Activated CD8-positive, alpha-beta memory T cell treated with anti-CD3 and anti-CD28 coated beads, Interleukin-2, amount 50 U/mL, for 24 hours (primary cell): ENCODE measurements at regions not wholly inside any gene's neighbourhood (a gene's known extent, or its start where the extent isn't known, plus 50 kb on each side); places are given as distances from the start of the nearest gene placed in this dataset.
"Not testable (repeated sequence)": the region's sequence is repeated elsewhere in the genome, so short reads cannot be mapped to it uniquely, and the experiment has no call there.

Source experiments
- DNase-seq: peaks from one replicate; pipeline ENCODE4 v3.0.0-alpha.2; 2020; ENCODE audit errors: extremely low read depth

DNA sequence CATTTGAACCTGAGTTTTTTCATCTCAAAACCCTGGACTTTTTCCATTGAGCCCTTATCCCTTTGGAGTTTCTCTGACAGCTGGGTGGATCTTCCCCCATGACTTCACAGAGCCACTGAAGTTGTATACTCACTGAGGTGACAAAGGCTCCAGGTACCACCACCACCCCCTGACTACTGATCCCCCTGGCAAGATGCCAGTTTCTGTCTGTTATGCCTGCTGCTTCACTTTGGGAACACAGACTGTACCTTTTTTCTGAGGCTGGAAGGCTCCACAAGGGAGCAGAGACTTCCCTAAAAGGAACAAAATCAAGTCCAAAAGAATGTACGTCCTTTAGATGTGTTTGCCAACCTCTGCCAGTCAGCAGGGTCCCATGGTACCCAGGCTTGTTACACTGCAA lies 160.3 kb upstream of the JADE1 start:
- no peak for DNase-seq

DNA sequence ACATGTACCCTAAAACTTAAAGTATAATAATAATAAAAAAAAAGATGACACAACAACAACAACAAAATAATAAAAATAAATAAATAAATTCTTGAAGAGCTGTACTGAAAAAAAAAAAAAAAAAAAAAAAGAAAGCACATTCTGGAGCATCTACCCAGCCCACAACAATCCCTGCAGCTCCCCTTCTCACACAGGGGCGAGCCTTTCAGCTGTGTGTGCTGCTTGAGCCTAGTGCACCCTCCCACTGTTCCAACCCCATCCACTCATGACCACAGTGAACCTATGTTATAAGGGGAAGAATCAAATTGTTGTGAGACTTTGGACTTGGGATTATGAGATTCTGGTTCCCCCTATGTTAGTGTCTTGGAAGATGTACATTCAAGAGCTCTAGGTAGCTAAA lies 161.5 kb upstream of the JADE1 start:
- no peak for DNase-seq

DNA sequence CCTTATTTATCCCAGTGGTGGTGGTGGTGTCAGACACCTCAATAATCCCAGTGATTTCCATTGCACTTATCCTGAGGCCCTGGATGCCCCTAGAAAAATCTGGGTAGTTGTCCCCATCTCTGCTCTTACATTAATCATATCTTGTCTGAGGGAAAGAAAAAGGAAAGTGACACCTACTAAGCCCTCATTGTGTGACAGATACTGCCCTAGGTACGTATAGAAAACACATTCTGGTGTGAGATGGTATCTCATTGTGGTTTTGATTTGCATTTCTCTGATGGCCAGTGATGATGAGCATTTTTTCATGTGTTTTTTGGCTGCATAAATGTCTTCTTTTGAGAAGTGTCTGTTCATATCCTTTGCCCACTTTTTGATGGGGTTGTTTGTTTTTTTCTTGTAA lies 162.6 kb upstream of the JADE1 start:
- not testable (repeated sequence) for DNase-seq

DNA sequence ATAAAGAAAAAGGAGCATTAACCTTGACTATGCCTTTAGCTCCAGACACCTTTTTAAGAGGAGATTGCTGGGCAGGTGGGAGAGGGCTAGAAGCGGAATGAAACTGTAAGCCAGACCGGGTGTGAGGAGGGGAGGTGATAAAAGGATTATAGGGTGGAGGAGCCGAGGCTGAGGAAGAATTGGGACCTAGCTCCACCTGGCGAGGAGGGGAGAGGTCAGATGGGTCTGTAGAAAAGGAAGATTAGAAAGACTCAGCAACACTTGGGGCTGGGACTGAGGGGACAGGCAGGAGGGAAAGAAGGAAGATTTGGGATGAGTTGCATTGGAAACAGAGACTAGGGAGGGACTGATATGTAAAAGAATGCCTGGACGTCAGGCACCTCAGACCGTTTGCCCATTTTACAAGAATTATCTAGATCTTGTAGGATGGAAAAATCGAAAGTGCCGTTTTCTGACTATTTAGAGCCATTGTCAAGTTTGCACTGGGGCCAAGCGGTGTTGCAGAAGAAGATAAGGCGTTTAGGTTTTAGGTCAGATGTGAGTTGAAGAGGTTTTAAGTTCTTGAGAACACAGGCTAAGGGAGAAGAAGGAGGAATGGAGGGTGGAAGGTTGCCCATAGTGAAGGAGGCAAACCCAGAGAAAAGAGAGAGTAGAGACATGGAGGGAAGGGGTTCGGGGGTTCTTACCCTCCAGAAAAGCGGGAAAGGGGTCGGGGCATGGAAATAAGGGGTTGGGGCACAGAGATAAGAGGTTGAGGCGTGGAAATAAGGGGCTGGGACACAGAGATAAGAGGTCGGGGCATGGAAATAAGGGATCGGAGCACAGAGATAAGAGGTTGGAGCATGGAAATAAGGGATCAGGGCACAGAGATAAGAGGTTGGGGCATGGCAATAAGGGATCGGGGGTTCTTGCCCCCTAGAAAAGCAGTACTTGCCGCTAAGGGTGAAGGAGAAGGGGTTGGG lies 164.5 kb upstream of the JADE1 start:
- DNase-seq = not testable (repeated sequence)

DNA sequence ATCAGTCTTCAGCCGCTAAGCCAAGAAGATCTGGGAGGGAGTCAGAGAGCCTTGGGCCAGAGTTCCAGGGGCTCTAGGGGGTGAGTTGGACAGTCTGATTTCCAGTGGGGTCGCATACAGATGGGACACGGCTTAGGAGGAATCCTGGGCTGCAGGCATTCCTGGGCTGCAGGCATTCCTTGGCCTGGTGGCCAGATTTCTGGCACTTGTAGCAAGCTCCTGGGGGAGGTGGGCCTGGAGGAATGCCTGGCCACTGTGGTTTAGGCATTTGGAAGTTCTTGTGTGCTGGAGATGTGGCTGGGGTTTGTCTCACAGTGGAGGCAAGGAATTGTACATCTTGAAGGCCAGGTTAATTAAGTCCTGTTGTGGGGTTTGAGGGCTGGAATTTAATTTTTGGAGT lies 165.4 kb upstream of the JADE1 start:
- DNase-seq = not testable (repeated sequence)

DNA sequence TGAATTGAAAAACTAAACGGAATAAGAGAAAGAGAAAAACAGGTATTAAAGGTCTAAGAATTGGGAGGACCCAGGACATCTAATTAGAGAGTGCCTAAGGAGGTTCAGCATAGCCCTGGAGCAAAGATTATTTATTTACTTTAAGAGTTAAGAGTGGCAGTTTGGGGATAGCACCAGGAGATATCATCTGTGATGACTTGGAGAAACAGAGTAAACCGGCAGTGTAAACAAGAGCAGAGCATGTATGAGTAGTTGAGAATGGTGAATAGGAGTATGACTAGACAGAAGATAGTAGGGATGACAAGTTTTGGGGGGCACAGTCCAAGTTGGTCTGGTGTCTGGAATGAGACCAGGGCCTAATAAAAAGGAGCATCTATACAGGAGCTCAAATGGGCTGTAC lies 167.9 kb upstream of the JADE1 start:
- not testable (repeated sequence) for DNase-seq

DNA sequence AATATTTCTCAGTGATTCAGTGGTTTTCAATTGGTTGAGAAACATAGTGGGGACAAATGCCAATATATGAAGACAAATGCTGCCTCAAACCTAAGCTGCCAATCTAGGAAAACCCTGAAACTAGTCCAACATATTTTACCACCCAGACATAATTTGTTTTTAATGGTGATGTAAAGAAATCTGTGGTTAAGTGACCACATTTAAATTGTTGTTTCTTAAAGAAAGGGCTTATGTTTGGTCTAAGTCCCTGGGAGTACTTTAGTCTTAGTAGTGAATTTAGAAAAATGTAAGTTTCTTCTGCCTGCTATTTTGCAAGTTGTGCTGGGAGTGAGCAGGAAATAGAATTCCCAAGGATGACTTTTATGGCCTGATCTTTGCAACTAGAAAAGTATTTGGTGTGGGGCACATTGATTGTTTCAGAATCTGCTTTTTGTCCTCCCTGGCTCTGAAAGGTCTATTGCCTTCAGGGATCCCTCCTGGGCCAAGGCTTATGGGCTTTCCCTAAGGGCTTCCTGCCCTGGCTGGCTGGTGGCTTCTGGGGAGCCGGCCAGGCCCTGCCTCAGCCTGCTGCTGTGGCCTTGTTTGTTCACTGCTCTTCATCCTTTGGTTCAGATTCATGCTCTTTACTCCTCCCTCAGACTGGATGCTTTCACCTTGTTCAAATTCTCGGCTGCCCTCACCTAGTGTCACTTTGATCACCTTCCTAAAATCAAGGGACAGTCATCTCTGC lies 169.8 kb upstream of the JADE1 start:
- DNase-seq = no peak

DNA sequence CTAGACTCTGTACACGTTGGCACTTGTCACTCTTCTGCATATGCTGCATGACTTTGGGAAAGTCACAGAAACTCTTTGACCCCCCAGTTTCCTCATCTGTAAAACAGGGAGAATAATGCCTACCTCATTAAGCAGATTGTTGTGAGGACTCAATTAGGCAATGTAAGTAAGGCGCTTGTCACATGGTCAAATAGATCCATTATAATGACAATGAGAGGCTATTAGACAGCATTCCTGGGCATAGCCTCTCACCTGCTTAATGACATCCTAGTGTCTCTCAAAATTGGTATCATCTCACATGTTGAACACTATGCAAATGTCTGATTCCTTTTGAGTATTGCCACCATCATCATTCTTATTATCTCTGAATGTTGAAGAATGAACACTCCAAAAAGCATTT lies 172.6 kb upstream of the JADE1 start:
- no peak for DNase-seq

DNA sequence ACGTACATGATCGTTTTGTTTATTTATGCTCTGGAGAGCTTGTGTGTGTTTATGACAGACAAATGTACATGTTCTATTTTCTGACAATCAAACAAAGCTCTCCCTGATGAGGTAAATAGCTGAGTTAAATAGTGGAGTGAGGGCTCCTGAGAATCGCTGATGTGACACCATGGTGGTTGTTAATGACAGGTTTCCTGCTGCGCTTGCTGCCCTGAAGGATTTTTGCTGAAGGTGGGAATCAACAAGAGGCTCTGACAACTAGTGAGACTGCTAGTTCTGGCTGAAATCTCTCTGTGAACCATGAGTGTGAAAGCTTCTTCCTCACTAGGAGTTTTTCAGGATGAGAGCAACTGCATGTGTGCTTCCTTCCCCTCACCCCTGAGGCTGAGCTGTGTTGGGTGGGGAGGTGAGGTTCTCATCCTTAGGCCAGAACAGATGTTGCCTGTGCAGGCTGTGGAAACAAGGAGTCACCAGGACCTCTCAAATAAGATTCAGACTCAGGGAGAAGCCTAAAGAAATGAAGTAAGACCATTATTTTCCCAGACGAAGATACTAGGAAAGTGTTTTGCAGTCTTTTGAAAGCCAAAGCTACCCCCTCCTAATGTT lies 173.4 kb upstream of the JADE1 start:
- DNase-seq = no peak

DNA sequence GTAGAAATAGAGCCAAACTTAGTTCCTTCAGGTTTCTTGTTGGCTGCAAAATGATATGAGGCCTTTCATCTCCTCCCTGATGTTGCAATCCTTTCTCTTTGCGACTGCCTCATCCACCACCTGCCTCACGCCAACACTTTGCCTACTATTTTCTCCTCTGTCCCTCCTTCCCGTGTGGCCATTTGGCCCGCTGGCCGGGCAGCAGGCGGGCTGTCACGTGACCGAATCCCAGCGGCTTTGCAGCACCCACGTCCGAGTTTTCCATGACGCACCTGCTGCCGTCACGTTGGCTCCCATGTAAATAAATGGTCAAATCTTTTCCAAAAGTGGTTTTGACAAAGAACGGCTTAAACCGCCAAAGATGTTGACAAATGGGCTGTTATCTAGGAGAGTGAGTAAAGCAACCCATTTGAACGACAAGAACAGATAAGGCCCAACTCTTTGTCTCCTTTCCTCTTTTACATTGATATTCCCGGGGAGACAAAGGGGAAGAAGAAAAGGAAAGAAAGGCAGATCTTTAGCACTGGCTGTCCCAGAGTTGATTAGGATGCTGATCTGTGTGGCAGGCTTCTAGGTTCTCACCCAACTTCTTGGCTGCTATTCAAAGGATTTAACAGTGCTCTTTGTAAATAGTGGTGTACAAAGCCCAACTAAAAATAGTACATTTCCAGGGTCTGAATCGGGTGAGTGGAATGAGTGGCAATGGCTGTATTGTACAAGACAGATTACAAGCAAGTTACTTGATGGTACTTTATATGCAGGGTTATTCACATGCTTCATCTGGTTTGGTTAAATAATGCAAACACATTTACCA lies 174.2 kb upstream of the JADE1 start:
- no peak for DNase-seq

DNA sequence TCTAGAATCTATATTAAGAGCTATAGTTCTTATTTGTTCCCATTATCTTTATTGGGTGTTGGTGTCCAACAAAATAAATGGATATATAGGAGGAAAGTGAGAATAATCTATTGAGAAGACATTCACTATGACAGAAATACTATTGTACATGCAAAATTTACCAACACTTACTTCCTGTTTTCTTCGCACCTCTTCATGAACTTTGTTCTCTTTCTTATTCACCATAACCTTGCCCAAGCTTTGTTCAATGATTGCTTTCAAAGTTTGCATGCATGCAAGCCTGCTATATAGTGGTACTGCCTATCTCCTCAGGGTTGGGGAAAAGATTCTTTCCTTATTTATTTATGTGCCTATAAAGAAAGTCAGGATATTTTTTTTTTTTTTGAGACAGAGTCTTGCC lies 176.4 kb upstream of the JADE1 start:
- DNase-seq = no peak

DNA sequence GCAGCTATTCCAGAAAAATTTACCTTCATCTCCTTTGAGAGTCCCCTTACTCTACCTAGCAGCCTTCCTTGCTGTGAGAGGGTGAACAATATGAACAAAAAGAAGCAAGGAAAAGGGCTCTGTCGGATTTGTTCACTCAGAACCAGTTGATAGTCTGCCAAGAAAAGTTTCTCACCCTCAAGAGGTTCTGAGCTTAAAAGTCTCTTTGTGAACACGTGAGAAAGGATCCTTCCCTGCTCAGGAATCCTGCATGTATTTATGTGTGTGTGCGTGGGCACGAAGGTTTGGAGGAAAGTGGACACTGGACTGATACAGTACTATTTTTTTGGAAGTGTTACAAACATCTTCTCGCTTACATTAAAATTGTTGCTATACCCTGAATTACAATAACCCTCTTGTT lies 178.6 kb upstream of the JADE1 start:
- no peak for DNase-seq

DNA sequence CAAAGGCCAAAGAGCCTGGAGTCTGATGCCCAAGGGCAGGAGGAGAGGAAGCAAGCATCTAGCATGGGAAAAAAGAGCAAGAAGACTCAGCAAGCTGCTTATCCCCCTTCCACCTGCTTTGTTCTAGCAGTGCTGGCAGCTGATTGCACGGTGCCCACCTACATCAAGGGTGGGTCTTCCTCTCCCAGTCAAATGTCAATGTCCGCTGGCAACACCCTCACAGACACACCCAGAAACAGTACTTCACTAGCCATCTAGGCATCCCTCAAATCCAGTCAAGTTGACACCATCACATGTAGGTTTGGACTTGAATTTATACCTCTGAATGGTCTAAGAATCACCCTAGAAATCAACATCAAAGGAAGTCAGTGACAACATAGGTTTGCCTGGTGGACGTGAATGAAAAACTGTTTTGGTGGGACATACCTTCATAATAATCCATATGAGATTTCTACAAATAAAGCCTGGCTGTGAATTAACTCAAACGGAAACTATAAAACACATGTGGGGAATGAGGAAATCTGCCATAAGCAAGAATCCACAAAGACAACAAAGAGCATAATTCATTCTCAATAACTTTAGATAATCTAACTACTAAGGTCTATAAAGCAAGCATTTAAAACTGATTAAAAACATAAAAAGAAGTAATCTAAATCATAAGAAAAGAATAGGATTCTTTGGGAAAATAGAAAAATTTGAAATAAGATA lies 185.8 kb upstream of the JADE1 start:
- no peak for DNase-seq

DNA sequence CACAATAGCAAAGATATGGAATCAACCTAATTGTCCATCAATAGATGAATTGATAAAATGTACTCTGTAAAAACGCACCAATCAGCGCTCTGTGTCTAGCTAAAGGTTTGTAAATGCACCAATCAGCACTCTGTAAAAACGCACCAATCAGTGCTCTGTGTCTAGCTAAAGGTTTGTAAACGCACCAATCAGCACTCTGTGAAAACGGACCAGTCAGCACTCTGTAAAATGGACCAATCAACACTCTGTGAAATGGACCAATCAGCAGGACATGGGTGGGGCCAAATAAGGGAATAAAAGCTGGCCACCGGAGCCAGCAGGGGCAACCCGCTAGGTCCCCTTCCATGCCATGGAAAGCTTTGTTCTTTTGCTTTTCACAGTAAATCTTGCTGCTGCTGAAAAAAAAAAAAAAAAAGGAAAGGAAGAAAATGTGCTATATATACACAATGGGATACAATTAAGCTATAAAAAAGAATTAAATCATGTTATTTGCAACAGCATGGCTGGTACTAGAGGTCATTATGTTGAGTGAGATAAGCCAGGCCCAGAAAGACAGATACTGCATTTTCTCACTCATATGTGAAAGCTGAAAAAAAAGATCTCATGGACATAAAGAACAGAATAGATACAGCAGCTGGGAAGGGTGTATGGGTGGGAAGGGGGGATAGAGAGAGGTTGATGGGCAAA lies 189.1 kb upstream of the JADE1 start:
- not testable (repeated sequence) for DNase-seq

DNA sequence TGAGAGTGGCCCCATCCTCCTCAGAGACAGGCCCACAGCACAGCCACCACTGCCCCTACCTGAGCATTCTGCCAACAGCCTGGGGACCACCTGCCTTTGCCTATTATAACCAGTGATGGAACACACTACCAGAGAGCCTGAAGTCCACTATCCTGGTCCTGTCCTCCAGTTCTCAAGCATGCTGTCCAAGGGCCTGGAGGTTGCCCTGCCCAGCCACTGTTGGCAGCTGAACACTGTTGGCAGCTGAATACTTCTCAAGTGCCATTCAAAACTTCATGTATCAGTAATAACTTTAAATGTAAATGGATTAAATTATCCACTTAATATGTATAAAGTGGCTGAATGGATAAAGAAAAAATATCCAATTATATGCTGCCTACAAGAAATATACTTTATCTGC lies 194.3 kb upstream of the JADE1 start:
- no peak for DNase-seq

DNA sequence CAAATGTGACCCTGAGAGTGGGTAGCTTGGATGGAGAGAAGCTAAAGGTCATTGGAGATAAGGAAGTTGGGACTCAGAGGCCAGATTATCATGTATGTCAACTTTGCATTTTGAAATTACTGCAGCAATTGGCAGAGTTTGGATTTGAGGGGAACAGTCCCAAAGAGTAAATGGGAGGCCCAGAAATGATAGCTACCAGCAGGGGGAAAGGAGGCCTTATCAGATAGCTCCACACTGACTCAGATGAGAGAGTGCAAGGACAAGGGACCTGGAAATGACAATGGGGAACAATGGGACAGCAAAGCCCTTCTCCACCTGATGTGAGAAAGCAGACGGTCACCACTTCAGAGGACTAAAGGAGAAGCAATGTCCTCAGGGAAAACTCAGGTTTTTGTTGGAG lies 201.5 kb upstream of the JADE1 start:
- no peak for DNase-seq

DNA sequence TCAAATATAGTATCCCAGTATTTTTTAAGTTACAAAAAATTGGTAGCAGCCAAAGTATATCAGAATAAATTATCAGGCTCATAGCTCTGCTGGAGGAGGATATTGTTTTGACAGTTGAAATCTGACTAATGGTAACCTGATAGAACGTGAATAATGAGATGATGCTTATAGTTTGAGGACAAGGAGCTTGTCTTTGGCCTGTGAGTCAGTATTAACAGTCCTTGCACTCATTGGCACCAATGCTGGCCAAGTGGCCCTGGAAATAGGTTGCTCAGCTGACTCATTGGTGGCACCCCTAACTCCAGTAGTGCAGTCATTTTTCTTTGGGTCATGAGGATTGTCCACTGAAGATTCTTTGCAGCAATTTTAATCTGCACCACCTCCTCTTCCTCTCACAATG lies 203.3 kb upstream of the JADE1 start:
- DNase-seq = no peak

DNA sequence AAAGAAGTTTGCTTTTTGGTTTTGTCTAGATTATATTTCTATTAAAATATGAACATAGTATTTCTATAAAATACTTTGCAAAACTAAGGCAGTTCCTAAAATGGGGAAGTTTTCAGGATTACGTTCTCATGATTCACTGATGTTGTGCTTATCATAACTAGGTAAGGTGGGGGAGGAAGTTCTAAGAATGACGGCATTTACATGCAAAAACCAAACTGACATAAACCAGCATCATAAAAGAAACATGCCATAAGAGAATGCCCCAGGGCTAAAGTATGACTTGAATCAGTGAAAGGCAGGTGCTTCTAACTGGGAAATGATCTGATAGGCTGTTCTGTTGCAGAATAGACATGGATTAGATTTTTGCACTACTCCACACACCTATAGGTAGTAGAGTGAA lies 204.7 kb upstream of the JADE1 start:
- DNase-seq = no peak

DNA sequence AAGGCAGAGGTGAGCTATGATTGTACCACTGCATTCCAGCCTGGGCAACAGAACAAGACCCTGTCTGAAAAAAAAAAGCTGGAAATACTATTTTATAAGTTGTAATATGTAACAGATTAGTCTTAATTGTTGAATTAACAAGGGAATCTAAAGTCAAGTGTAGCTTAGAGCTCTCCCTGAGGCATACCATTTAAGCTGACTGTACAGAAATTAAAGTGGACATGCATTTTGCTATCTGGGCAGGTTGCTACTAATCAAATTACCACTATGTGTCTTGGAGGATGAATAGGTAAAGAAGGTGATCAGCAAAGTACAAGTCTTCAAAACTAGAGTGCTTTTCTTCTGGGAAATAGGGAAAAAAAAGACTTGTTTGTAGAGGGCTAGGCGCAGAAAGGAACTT lies 205.3 kb upstream of the JADE1 start:
- no peak for DNase-seq

DNA sequence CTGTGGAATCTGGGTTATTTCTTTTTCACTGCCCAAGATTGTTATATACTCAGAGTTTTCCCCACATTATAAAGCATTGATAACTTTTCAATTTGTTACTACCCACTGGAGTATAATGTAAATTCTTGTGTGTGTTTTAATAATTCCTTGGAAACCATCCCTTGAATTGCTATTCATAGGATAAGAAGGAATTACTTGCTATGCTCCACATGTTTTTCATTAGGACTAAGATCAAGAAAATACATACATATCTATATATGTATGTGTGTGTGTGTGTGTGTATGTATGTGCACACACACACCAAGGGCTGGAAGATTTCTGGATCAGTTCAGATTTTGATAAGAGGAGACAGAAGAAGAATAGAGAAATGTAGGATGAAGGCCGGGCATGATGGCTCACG lies 206.4 kb upstream of the JADE1 start:
- DNase-seq = no peak
